Aorta (tissue), 5 donors: ENCODE measurements at regions not wholly inside any gene's neighbourhood (a gene's known extent, or its start where the extent isn't known, plus 50 kb on each side); places are given as distances from the start of the nearest gene placed in this dataset.

Source experiments
- ATAC-seq: fragments of 200-7000 bp; cut with Tn5 transposase; one replicate; pipeline ENCODE4 v1.9.1; 2022; ENCODE audit warnings: moderate library complexity; ENCODE audit not compliant: low FRiP score
- DNase-seq, 2 donors: peaks; one replicate each; pipeline ENCODE4 v3.0.0-alpha.2; 2020
- H3K27ac ChIP-seq, 2 donors: one replicate each; pipeline ENCODE4 v1.5.1; 2013; ENCODE audit warnings: low read length in 2 of 2, mild to moderate bottlenecking in 2 of 2, moderate library complexity in 2 of 2, control low read depth in 1 of 2, inconsistent platforms in 1 of 2, low read depth in 1 of 2
- H3K27me3 ChIP-seq, 2 donors: one replicate each; pipeline ENCODE4 v1.6.1; 2013; ENCODE audit warnings: control low read depth in 1 of 2, low read length in 1 of 2, mild to moderate bottlenecking in 1 of 2, moderate library complexity in 1 of 2; ENCODE audit not compliant: insufficient read depth in 2 of 2, control insufficient read depth in 1 of 2
- H3K36me3 ChIP-seq, 2 donors: one replicate each; pipeline ENCODE4 v1.6.1; 2013; ENCODE audit warnings: control low read depth in 1 of 2, low read length in 1 of 2, mild to moderate bottlenecking in 1 of 2; ENCODE audit not compliant: insufficient read depth in 2 of 2, control insufficient read depth in 1 of 2
- H3K4me1 ChIP-seq, 2 donors: one replicate each; pipeline ENCODE4 v1.6.1; 2013; ENCODE audit warnings: low read length in 2 of 2, control low read depth in 1 of 2, mild to moderate bottlenecking in 1 of 2, moderate library complexity in 1 of 2; ENCODE audit not compliant: insufficient read depth in 2 of 2, control insufficient read depth in 1 of 2
- H3K4me3 ChIP-seq, 2 donors: one replicate each; pipeline ENCODE4 v1.5.1; 2013; ENCODE audit warnings: low read length in 2 of 2, control low read depth in 1 of 2, mild to moderate bottlenecking in 1 of 2
- H3K9me3 ChIP-seq: one replicate; pipeline ENCODE4 v1.6.1; 2013; ENCODE audit warnings: mild to moderate bottlenecking, low read length; ENCODE audit not compliant: control insufficient read depth
- WGBS, 2 donors: extraction: QIAGEN DNeasy Blood & Tissue Kit; methylation state at CpG; one replicate each; pipeline ENCODE4 v1.1.7; 2013; 5-methylcytosine and 5-hydroxymethylcytosine counted together
- intact Hi-C, 2 donors: fragments of 100-400 bp; cut with DNase I; formaldehyde crosslinking; loops; one replicate each; pipeline versions ENCODE4 v1.14.2 to v1.15.0; 2022
- donor health status: healthy with polysubstance abuse.
- donor health status: Bipolar disorder and iron deficiency.
- donor health status: DM: no; HTN: no; CAD: no.
- donor health status: DM: no; HTN: no; CAD: no.
- donor health status: DM: yes; HTN: yes; CAD: no.

GRCh38 chr2:122273785-122274419 is 518.5 kb downstream of the TSN start:
- intact Hi-C loops: no loop called here
- Histone ChIP-seq H3K9me3 (no peaks in the 10 kb centered on the region), H3K36me3 (no peaks in the 10 kb centered on the region), H3K4me1 (no peaks in the 10 kb centered on the region), H3K27ac (no peak overlapping the region), H3K4me3 (no peak overlapping the region), H3K27me3 (no peaks in the 10 kb centered on the region)
- DNase-seq: no peak
- 87 to 90% methylated on average over 11 of the region's 13 CpGs for WGBS, 2 donors
- ATAC-seq: no peak

DNA sequence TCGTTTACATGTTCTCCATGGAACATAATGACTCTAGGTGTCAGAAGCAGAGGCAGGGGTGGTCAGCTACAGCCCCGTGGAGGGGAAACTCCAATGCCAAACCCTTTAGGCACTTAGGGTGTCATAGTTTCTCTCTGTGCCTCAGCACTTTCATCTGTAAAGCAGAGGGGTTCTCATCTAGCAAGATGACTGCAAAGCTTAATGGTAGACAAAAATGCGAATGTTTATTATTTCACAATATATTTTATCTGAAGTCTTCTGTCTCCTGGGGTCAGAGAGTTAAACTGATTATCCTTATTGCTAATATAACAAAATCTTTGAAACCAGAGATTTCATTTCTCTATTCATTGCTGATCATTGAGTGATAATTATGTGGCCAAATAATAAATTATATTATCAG is 522.5 kb downstream of the TSN start:
- no peak for ATAC-seq
- intact Hi-C loops: no loop called here
- no peaks in the 10 kb centered on the region for H3K27me3 ChIP-seq

DNA sequence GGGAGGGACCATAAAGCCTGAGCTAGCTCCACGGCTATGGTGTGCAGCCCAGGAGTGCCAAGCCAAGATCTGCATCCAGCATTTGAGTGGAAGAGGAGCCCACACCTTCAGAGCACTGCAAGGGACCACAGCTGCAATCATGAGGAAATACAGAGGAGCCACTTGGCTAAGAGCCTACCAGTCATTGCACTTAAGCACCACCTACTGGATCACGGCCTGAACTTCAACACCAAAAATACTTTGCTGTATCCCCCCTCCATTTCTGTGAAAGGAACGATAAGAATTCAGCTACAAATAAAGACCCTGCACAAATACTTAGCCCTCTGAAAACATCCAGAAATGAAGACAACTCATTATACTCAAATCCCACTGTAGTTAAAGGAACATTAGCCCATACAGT is 545.3 kb downstream of the TSN start:
- Histone ChIP-seq H3K27ac (no peak overlapping the region), H3K4me1 (no peaks in the 10 kb centered on the region), H3K36me3 (no peaks in the 10 kb centered on the region), H3K4me3 (no peak overlapping the region), H3K9me3 (no peaks in the 10 kb centered on the region), H3K27me3 (peaks cover 0 to 1% of the 10 kb centered on the region in 2 donors)
- 85 to 89% methylated on average over 3 of the region's 3 CpGs for WGBS, 2 donors
- ATAC-seq (no peak), DNase-seq (no peak)
- intact Hi-C loops: no loop called here

More for the DNA sequence above, 522.5 kb downstream of the TSN start:
- Histone ChIP-seq H3K9me3 (peaks cover 2% of the 10 kb centered on the region), H3K27ac (no peak overlapping the region), H3K36me3 (no peaks in the 10 kb centered on the region), H3K4me3 (no peak overlapping the region), H3K4me1 (no peaks in the 10 kb centered on the region)
- WGBS, 2 donors: 60 to 70% methylated on average over 3 of the region's 3 CpGs
- DNase-seq: no peak

DNA sequence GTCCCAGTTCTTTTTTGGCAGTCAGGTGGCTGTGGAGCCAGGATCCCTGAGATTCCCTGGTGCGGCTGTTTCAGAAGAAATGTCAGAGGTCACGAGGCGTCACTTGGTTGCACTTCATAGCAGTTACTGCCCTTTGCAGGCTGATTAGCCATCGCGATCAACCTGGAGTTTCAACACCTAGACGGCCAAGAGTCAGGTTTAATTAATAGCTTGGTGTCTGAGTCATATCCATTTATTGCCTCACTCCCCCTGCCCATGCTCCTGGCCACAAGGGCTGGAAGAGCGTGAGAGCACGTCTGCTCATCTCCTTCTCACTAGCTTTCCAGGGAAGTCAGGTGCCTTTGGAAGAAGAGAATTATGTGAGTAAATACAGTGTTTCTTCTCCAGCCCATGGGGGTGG is 552.3 kb downstream of the TSN start:
- DNase-seq (no peak), ATAC-seq (no peak)
- no peaks in the 10 kb centered on the region for H3K27me3 ChIP-seq
- no peak overlapping the region for H3K4me3 ChIP-seq
- peaks cover 1% of the 10 kb centered on the region for H3K9me3 ChIP-seq
- 69 to 71% methylated on average over 8 of the region's 8 CpGs for WGBS, 2 donors
- no peaks in the 10 kb centered on the region for H3K4me1 ChIP-seq
- no peak overlapping the region for H3K27ac ChIP-seq
- intact Hi-C loops: no loop called here
- H3K36me3 ChIP-seq: no peaks in the 10 kb centered on the region

- Histone ChIP-seq H3K27ac (no peak overlapping the region), H3K4me1 (no peaks in the 10 kb centered on the region), H3K9me3 (no peaks in the 10 kb centered on the region), H3K27me3 (no peaks in the 10 kb centered on the region), H3K36me3 (no peaks in the 10 kb centered on the region), H3K4me3 (no peak overlapping the region)
- intact Hi-C loops: no loop called here
- DNase-seq (no peak), ATAC-seq (no peak)
- 64 to 70% methylated on average over 5 of the region's 5 CpGs for WGBS, 2 donors
Measured at GRCh38 chr2:122315306-122315705, 559.9 kb downstream of the TSN start.

DNA sequence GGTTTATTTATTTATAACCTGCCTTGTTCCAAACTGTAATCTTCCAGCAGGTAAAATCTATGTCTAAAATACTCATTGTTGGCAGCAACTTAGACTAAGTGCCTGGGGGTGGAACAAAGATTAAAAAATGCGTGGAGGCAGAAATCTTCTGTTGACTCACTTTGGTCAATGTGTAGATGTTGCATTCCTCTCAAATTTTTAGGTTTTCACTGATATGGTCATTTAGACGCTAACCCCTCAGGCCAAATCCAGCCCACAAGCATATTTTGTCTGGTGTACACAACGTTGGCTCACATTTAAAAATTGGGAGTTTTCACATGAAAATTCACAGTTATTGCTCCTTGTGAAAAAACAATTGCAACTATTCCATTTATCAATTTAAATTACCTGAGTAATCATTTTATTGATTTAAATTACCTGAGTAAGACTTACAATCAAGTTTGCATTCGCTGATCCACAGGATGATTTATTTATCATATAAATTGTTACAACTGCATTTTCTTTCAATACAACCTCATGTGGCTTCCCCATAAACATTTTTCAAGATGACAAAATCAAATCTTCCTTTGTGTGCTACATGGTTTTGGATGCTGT is 564.2 kb downstream of the TSN start:
- Histone ChIP-seq H3K27ac (no peak overlapping the region), H3K4me1 (no peaks in the 10 kb centered on the region), H3K36me3 (no peaks in the 10 kb centered on the region), H3K9me3 (no peaks in the 10 kb centered on the region), H3K27me3 (peaks cover 0 to 4% of the 10 kb centered on the region in 2 donors), H3K4me3 (no peak overlapping the region)
- 61 to 78% methylated on average over 4 of the region's 4 CpGs for WGBS, 2 donors
- ATAC-seq: no peak
- intact Hi-C loops: no loop called here
- no peak for DNase-seq

DNA sequence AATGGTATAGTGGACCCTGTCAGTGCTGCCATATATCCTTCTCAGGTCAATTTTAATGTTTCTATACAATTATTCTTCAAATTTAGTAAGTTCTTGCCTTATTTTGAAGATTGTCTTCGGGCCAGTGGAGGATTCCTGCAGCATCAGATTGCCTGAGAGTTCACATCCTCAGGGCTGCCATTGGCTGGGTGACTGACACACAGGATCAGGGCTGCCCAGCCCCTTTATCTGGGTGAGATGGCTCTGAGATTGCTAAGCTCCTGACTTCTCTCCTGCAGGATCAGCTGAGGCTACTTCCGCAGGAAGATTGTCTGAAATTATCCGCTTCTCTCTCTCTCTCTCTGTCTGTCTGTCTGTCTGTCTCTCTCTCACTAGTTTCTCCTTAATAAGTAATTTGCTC is 567.4 kb downstream of the TSN start:
- intact Hi-C loops: no loop called here
- Histone ChIP-seq H3K27ac (no peak overlapping the region), H3K9me3 (no peaks in the 10 kb centered on the region), H3K4me1 (no peaks in the 10 kb centered on the region), H3K27me3 (peaks cover 0 to 4% of the 10 kb centered on the region in 2 donors), H3K4me3 (no peak overlapping the region), H3K36me3 (no peaks in the 10 kb centered on the region)
- ATAC-seq (no peak), DNase-seq (no peak)
- 76 to 78% methylated on average over 3 of the region's 3 CpGs for WGBS, 2 donors

DNA sequence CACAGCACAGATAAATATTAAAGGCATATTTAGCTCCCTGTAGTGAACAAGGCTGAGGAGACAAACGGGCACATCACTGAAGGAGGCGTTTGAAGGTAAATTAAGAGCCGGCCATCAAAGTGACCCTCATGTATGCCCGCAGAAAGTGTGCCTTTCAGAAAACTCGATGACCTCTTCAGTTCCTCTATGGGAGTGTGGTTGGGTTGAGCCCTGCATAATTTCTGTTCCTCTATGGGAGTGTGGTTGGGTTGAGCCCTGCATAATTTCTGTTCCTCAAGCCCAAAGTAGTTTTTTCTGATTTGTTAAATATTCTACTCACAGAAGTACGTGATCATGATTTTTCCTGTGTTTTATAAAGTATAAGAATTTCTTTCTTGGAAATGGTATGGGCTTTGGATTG is 568.5 kb downstream of the TSN start:
- H3K9me3 ChIP-seq: no peaks in the 10 kb centered on the region
- no peak overlapping the region for H3K27ac ChIP-seq
- no peak overlapping the region for H3K4me3 ChIP-seq
- 85% methylated on average over 6 of the region's 6 CpGs for WGBS, 2 donors
- intact Hi-C loops: no loop called here
- H3K27me3 ChIP-seq: peaks cover 0 to 4% of the 10 kb centered on the region in 2 donors
- ATAC-seq (no peak), DNase-seq (no peak)
- no peaks in the 10 kb centered on the region for H3K36me3 ChIP-seq
- no peaks in the 10 kb centered on the region for H3K4me1 ChIP-seq

GRCh38 chr2:122326471-122326870 is 571.0 kb downstream of the TSN start:
- Histone ChIP-seq H3K27me3 (peaks cover 0 to 4% of the 10 kb centered on the region in 2 donors), H3K36me3 (no peaks in the 10 kb centered on the region), H3K4me3 (no peak overlapping the region), H3K4me1 (no peaks in the 10 kb centered on the region), H3K27ac (no peak overlapping the region), H3K9me3 (no peaks in the 10 kb centered on the region)
- DNase-seq (no peak), ATAC-seq (no peak)
- intact Hi-C loops: no loop called here
- whole genome bisulfite sequencing, 2 donors: 47 to 53% methylated on average over 3 of the region's 3 CpGs
